ENCODE measurements at regions not wholly inside any gene's neighbourhood (a gene's known extent, or its start where the extent isn't known, plus 50 kb on each side); places are given as distances from the start of the nearest gene placed in this dataset.

GRCh38 chr1:195481293-195481692 is 1126.9 kb downstream of the KCNT2 start:
- TF ChIP-seq POLR2A (IDR thresholded peaks at IDR 0.05) (no peak), CTCF (IDR thresholded peaks at IDR 0.05) (no peak), EP300 (IDR thresholded peaks at IDR 0.05) (no peak)
